LNCAP (cell line): ENCODE measurements at regions not wholly inside any gene's neighbourhood (a gene's known extent, or its start where the extent isn't known, plus 50 kb on each side); places are given as distances from the start of the nearest gene placed in this dataset.
A peak's percentile ranks its signal among the peaks of the same experiment; 100 is the strongest.

Source experiments
- CTCF ChIP-seq: fragments of 450-650 bp; IDR thresholded peaks from 2 replicates; pipeline ENCODE4 v1.5.1; 2017; ENCODE audit warnings: mild to moderate bottlenecking

DNA sequence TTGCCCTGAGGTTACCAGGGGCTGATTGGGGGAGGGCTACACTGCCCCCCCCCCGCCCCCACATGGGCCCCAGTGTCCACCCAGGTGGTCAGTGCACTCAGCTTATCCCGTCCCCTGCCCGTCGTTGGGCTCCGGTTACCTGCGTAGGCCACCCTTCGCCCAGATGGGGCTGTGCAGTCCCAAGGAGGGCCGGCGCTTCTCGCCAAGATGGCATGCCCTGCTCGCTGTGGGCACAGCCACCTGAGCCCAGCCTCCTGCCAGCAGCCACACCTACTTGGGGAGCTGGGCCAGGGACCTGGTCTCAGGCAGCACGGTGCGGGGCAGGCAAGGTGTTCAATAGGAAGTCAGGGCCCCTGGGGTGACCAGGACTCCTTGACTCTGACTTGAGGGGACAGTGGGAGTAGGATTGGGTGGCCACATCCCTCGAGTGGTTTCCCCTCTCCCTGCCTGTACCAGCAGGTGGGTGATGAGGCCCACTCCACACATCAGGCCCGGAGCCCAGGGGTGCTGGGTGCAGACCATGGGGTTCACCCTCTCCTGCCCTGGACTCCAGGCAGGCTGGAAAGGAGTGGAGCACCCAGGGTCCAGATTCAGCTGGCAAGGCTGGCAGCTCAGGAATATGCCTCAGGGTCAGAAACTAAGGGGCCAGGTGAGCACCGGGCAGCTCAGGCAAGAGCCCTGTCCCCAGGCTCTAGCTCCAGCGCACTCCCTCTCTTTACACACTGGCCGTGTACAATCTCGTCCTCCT is 170.3 kb downstream of the GLI2 start:
- TF ChIP-seq CTCF, result no peak

GRCh38 chr2:120906914-120907313 is 171.2 kb downstream of the GLI2 start:
- TF ChIP-seq CTCF, result no peak

- TF ChIP-seq CTCF, result 0 out of 2 replicates have a peak, but pooled peaks have one; percentile 11
Observed at GRCh38 chr2:120907822-120908221, 172.2 kb downstream of the GLI2 start.

- no peak for TF ChIP-seq CTCF
Observed at GRCh38 chr2:120908314-120908975, 172.8 kb downstream of the GLI2 start.

DNA sequence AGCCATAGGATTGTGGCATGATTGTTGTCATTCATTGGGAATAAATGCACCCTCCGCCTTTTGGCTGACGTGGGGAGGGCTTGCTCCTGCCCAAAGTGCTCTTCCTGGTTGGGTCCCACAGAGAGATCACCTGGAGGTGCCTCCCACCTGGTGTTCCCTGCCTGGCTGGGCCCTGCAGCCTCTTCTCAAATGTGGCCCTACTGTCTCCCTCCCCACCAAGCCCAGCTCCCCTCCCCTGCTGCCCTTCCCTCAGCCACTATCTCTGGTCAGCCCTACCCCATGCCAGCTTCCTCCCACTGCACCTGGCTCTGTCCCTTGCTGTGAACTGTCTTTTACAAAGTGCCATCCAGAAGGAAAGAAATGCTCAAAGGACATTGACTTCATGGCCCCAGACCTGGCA is 173.4 kb downstream of the GLI2 start:
- TF ChIP-seq CTCF, result no peak

GRCh38 chr2:120910164-120910563 is 174.5 kb downstream of the GLI2 start:
- no peak for TF ChIP-seq CTCF

- no peak for TF ChIP-seq CTCF
Observed at GRCh38 chr2:120910956-120911951, 175.6 kb downstream of the GLI2 start.
